Lower leg skin (tissue), 4 donors: ENCODE measurements at regions not wholly inside any gene's neighbourhood (a gene's known extent, or its start where the extent isn't known, plus 50 kb on each side); places are given as distances from the start of the nearest gene placed in this dataset.

Source experiments
- DNase-seq, 2 donors: peaks; one replicate each; pipeline ENCODE4 v3.0.0-alpha.2; 2019; ENCODE audit warnings: low spot score in 2 of 2
- H3K4me3 ChIP-seq: fragments of 200-600 bp; sonication (generic); 2 replicates; pipeline ENCODE4 v1.5.1; 2017; ENCODE audit warnings: mild to moderate bottlenecking, low read depth; ENCODE audit not compliant: poor library complexity, severe bottlenecking
- POLR2A ChIP-seq, 2 donors: fragments of 450-650 bp; IDR thresholded peaks; one replicate each; pipeline ENCODE4 v1.6.1; 2016 to 2017; ENCODE audit warnings: antibody characterized with exemption in 2 of 2, mild to moderate bottlenecking in 1 of 2, moderate library complexity in 1 of 2
- WGBS, 2 donors: methylation state at CpG; one replicate each; pipeline ENCODE4 v1.1.5; 2018; 5-methylcytosine and 5-hydroxymethylcytosine counted together
- intact Hi-C: fragments of 100-400 bp; cut with DNase I; formaldehyde crosslinking; loops from one replicate; pipeline ENCODE4 v1.15.0; 2023; ENCODE audit warnings: low total_unique reads
- TF ChIP-seq, protein P1 (sequence below), 3 donors: fragments of 450-650 bp; IDR thresholded peaks; one replicate each; pipeline ENCODE4 v1.5.1; 2016; ENCODE audit warnings: antibody characterized with exemption in 3 of 3, mild to moderate bottlenecking in 3 of 3, moderate library complexity in 2 of 3

DNA sequence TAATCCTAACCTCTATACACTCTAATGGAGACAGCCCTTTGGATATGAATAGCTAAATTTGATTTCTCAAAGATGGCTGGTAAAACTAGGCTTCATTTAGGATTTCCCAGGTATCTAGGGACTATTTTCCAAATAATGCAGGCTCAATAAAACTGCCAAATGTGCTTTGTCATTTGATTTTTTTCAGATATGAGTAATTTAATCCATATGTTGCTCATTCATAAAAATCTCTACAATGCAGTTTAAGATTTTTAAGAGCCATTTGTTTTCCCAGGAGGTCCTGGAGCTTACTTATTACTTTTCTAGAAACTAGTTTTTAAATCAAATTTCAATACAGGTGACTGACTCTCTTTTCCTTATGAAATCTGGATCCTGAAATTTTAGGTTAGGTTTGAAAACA, 349.3 kb upstream of the SLC24A2 start:
- no peak for TF ChIP-seq POLR2A (IDR thresholded peaks at IDR 0.05)
- TF ChIP-seq, protein P1, sequence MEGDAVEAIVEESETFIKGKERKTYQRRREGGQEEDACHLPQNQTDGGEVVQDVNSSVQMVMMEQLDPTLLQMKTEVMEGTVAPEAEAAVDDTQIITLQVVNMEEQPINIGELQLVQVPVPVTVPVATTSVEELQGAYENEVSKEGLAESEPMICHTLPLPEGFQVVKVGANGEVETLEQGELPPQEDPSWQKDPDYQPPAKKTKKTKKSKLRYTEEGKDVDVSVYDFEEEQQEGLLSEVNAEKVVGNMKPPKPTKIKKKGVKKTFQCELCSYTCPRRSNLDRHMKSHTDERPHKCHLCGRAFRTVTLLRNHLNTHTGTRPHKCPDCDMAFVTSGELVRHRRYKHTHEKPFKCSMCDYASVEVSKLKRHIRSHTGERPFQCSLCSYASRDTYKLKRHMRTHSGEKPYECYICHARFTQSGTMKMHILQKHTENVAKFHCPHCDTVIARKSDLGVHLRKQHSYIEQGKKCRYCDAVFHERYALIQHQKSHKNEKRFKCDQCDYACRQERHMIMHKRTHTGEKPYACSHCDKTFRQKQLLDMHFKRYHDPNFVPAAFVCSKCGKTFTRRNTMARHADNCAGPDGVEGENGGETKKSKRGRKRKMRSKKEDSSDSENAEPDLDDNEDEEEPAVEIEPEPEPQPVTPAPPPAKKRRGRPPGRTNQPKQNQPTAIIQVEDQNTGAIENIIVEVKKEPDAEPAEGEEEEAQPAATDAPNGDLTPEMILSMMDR (IDR thresholded peaks at IDR 0.05) = no peak
- DNase-seq = no peak
- intact Hi-C loops = no loop called here
- no peak overlapping the region for H3K4me3 ChIP-seq

DNA sequence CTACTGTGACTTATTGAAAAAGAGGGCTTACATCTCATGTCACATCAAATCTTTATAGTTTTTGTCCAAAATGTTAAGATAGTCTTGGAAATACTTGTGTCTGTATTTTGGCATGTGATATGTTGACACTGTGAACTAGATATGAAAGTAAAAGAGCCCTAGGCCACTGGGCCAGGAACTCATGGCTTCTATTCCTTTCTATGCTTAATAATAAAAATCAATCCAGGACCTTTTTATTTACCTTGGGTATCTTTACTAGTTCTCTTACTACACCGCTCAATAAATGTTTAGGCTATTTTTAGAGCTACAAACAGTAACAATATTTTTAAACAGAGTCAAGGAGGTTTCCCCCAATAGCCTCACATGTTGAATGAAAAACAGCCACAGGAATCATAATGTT, 348.6 kb upstream of the SLC24A2 start:
- intact Hi-C loops = no loop called here

GRCh38 chr9:20135119-20135697, 346.4 kb upstream of the SLC24A2 start:
- intact Hi-C loops = no loop called here
- no peak for TF ChIP-seq POLR2A (IDR thresholded peaks at IDR 0.05)
- TF ChIP-seq, protein P1 (IDR thresholded peaks at IDR 0.05) = no peak
- WGBS, 2 donors = 89 to 90% methylated on average over 7 of the region's 7 CpGs
- no peak for DNase-seq
- H3K4me3 ChIP-seq = no peak overlapping the region

More for the DNA sequence above, 348.6 kb upstream of the SLC24A2 start:
- WGBS, 2 donors = 82 to 84% methylated on average over 1 of the region's 1 CpG
- no peak for TF ChIP-seq POLR2A (IDR thresholded peaks at IDR 0.05)
- TF ChIP-seq, protein P1 (IDR thresholded peaks at IDR 0.05) = no peak
- DNase-seq = no peak
- H3K4me3 ChIP-seq = no peak overlapping the region

GRCh38 chr9:20125727-20126126, 336.9 kb upstream of the SLC24A2 start:
- TF ChIP-seq, protein P1 (IDR thresholded peaks at IDR 0.05) = no peak
- no peak for TF ChIP-seq POLR2A (IDR thresholded peaks at IDR 0.05)
- 22 to 27% methylated on average over 1 of the region's 1 CpG for WGBS, 2 donors
- H3K4me3 ChIP-seq = no peak overlapping the region
- intact Hi-C loops = no loop called here
- no peak for DNase-seq

DNA sequence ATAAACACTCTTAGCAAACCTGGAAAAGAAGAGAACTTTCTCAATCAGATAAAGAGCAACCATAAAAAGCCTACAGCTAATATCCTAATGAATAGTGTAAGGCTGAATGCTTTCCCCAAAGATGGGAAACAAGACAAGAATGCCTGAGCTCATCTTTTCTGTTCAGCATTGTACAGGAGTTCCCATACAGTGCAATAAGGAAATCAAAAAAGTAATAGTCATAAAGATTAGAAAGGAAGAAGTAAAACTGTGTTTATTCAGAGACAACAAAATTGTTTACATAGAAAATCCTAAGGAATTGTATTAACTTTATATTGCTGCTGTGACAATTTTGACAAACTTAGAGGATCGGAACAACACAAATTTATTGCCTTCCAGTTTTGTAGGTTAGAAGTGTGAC, 330.7 kb upstream of the SLC24A2 start:
- no peak for DNase-seq
- TF ChIP-seq POLR2A (IDR thresholded peaks at IDR 0.05) = no peak
- TF ChIP-seq, protein P1 (IDR thresholded peaks at IDR 0.05) = no peak
- 97% methylated on average over 1 of the region's 1 CpG for WGBS, 2 donors
- no peak overlapping the region for H3K4me3 ChIP-seq
- intact Hi-C loops = no loop called here

GRCh38 chr9:20117986-20118385, 329.1 kb upstream of the SLC24A2 start:
- TF ChIP-seq, protein P1 (IDR thresholded peaks at IDR 0.05) = no peak
- no peak for TF ChIP-seq POLR2A (IDR thresholded peaks at IDR 0.05)
- 68 to 74% methylated on average over 2 of the region's 2 CpGs for WGBS, 2 donors

More at GRCh38 chr9:20117986-20118385, 329.1 kb upstream of the SLC24A2 start:
- no peak for DNase-seq
- no peak overlapping the region for H3K4me3 ChIP-seq
- intact Hi-C loops = no loop called here
